Peyer's patch (tissue), 4 donors: ENCODE measurements at regions not wholly inside any gene's neighbourhood (a gene's known extent, or its start where the extent isn't known, plus 50 kb on each side); places are given as distances from the start of the nearest gene placed in this dataset.

ENCODE experiments used
- POLR2A ChIP-seq, 2 donors: fragments of 450-650 bp; IDR thresholded peaks; one replicate each; pipeline ENCODE4 v1.5.1; 2017; ENCODE audit warnings: antibody characterized with exemption in 2 of 2, mild to moderate bottlenecking in 2 of 2, moderate library complexity in 2 of 2
- TF ChIP-seq, protein P1 (sequence below), 6 experiments: fragments of 450-650 bp in 4 of 6; fragments of 200-600 bp in 2 of 6; sonication (generic) in 1 of 6; IDR thresholded peaks; one replicate each; pipeline ENCODE4 v1.5.1; 2017 to 2019; ENCODE audit warnings: antibody characterized with exemption in 6 of 6, mild to moderate bottlenecking in 3 of 6, moderate library complexity in 1 of 6

GRCh38 chr15:97653896-97654295 lies 306.6 kb upstream of the ARRDC4 start:
- TF ChIP-seq POLR2A (IDR thresholded peaks at IDR 0.05) = no peak
- TF ChIP-seq, protein P1, sequence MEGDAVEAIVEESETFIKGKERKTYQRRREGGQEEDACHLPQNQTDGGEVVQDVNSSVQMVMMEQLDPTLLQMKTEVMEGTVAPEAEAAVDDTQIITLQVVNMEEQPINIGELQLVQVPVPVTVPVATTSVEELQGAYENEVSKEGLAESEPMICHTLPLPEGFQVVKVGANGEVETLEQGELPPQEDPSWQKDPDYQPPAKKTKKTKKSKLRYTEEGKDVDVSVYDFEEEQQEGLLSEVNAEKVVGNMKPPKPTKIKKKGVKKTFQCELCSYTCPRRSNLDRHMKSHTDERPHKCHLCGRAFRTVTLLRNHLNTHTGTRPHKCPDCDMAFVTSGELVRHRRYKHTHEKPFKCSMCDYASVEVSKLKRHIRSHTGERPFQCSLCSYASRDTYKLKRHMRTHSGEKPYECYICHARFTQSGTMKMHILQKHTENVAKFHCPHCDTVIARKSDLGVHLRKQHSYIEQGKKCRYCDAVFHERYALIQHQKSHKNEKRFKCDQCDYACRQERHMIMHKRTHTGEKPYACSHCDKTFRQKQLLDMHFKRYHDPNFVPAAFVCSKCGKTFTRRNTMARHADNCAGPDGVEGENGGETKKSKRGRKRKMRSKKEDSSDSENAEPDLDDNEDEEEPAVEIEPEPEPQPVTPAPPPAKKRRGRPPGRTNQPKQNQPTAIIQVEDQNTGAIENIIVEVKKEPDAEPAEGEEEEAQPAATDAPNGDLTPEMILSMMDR (IDR thresholded peaks at IDR 0.05) = no peak
